HG02798 (cell line): ENCODE measurements at regions not wholly inside any gene's neighbourhood (a gene's known extent, or its start where the extent isn't known, plus 50 kb on each side); places are given as distances from the start of the nearest gene placed in this dataset.

Source experiments
- ATAC-seq: cut with Tn5 transposase; IDR thresholded peaks from one replicate; pipeline ENCODE4 v1.9.1; 2021; ENCODE audit warnings: mild to moderate bottlenecking; ENCODE audit not compliant: unreplicated experiment, poor library complexity

GRCh38 chr12:46439793-46440511, 67.4 kb upstream of the SLC38A2 start:
- ATAC-seq, result no peak

GRCh38 chr12:46438719-46439319, 66.2 kb upstream of the SLC38A2 start:
- ATAC-seq, result no peak

- no peak for ATAC-seq
Observed at GRCh38 chr12:46438256-46438655, 65.7 kb upstream of the SLC38A2 start.

GRCh38 chr12:46437469-46437868, 64.9 kb upstream of the SLC38A2 start:
- no peak for ATAC-seq

- no peak for ATAC-seq
Observed at GRCh38 chr12:46436747-46437146, 64.2 kb upstream of the SLC38A2 start.

- no peak for ATAC-seq
Observed at GRCh38 chr12:46435625-46436024, 63.1 kb upstream of the SLC38A2 start.

- ATAC-seq, result no peak
Observed at GRCh38 chr12:46435029-46435428, 62.5 kb upstream of the SLC38A2 start.

- ATAC-seq, result no peak
Observed at GRCh38 chr12:46433829-46434228, 61.3 kb upstream of the SLC38A2 start.

GRCh38 chr12:46432325-46432724, 59.8 kb upstream of the SLC38A2 start:
- ATAC-seq, result no peak

- no peak for ATAC-seq
Observed at GRCh38 chr12:46430340-46430948, 57.9 kb upstream of the SLC38A2 start.
